Stimulated activated memory B cell treated with anti-CD40 and anti-IgM and Interleukin-4, amounts not matched to agents 10 μg/mL and 1 μg/mL and 100 μg/mL, for 72 hours (primary cell): ENCODE measurements at regions not wholly inside any gene's neighbourhood (a gene's known extent, or its start where the extent isn't known, plus 50 kb on each side); places are given as distances from the start of the nearest gene placed in this dataset.

ENCODE experiments used
- ATAC-seq: fragments of 150-1000 bp; cut with Tn5 transposase; 2 replicates; pipeline ENCODE4 v1.10.0; 2021
- H3K27ac Mint-ChIP-seq: one replicate; pipeline ENCODE4 v1.8.0; 2022; ENCODE audit warnings: mild to moderate bottlenecking, mixed read lengths
- H3K27me3 Mint-ChIP-seq: one replicate; pipeline ENCODE4 v1.8.0; 2022; ENCODE audit warnings: mixed read lengths
- H3K36me3 Mint-ChIP-seq: one replicate; pipeline ENCODE4 v1.8.0; 2022; ENCODE audit warnings: mixed read lengths
- H3K4me1 Mint-ChIP-seq: one replicate; pipeline ENCODE4 v1.8.0; 2022; ENCODE audit warnings: mixed read lengths
- H3K4me3 Mint-ChIP-seq: one replicate; pipeline ENCODE4 v1.8.0; 2022; ENCODE audit warnings: mild to moderate bottlenecking, moderate library complexity, mixed read lengths
- H3K9me3 Mint-ChIP-seq: one replicate; pipeline ENCODE4 v1.8.0; 2022; ENCODE audit warnings: mixed read lengths

GRCh38 chr17:68734931-68735330 lies 133.8 kb upstream of the FAM20A start:
- H3K27ac Mint-ChIP-seq: no peak overlapping the region
- H3K27me3 Mint-ChIP-seq: no peaks in the 10 kb centered on the region
- H3K4me1 Mint-ChIP-seq: no peaks in the 10 kb centered on the region
- peaks cover 5% of the 10 kb centered on the region for H3K9me3 Mint-ChIP-seq
- no peaks in the 10 kb centered on the region for H3K36me3 Mint-ChIP-seq
- no peak for ATAC-seq
- H3K4me3 Mint-ChIP-seq: no peak overlapping the region

GRCh38 chr17:68734187-68734900 lies 133.2 kb upstream of the FAM20A start:
- ATAC-seq: no peak
- H3K27me3 Mint-ChIP-seq: no peaks in the 10 kb centered on the region
- no peak overlapping the region for H3K27ac Mint-ChIP-seq
- H3K9me3 Mint-ChIP-seq: peaks cover 5% of the 10 kb centered on the region
- no peak overlapping the region for H3K4me3 Mint-ChIP-seq
- no peaks in the 10 kb centered on the region for H3K4me1 Mint-ChIP-seq
- H3K36me3 Mint-ChIP-seq: no peaks in the 10 kb centered on the region

- no peak overlapping the region for H3K27ac Mint-ChIP-seq
- H3K9me3 Mint-ChIP-seq: peaks cover 5% of the 10 kb centered on the region
- H3K4me3 Mint-ChIP-seq: no peak overlapping the region
- H3K27me3 Mint-ChIP-seq: no peaks in the 10 kb centered on the region
- H3K36me3 Mint-ChIP-seq: no peaks in the 10 kb centered on the region
- H3K4me1 Mint-ChIP-seq: no peaks in the 10 kb centered on the region
- ATAC-seq: no peak
These were observed 132.3 kb upstream of the FAM20A start for GRCh38 chr17:68733241-68734176.

- Mint-ChIP-seq H3K36me3 (no peaks in the 10 kb centered on the region), H3K27me3 (no peaks in the 10 kb centered on the region), H3K4me3 (no peak overlapping the region), H3K27ac (no peak overlapping the region), H3K9me3 (peaks cover 5% of the 10 kb centered on the region), H3K4me1 (no peaks in the 10 kb centered on the region)
- no peak for ATAC-seq
These were observed 131.2 kb upstream of the FAM20A start for GRCh38 chr17:68732301-68732749.

- Mint-ChIP-seq H3K4me3 (no peak overlapping the region), H3K27ac (no peak overlapping the region), H3K36me3 (no peaks in the 10 kb centered on the region), H3K9me3 (peaks cover 5% of the 10 kb centered on the region), H3K4me1 (no peaks in the 10 kb centered on the region), H3K27me3 (no peaks in the 10 kb centered on the region)
- ATAC-seq: no peak
These were observed 130.3 kb upstream of the FAM20A start for GRCh38 chr17:68731465-68731864.

GRCh38 chr17:68719431-68719830 lies 118.3 kb upstream of the FAM20A start:
- H3K4me1 Mint-ChIP-seq: no peaks in the 10 kb centered on the region
- ATAC-seq: no peak
- no peak overlapping the region for H3K27ac Mint-ChIP-seq
- H3K27me3 Mint-ChIP-seq: peaks cover 2% of the 10 kb centered on the region
- H3K4me3 Mint-ChIP-seq: no peak overlapping the region
- no peaks in the 10 kb centered on the region for H3K36me3 Mint-ChIP-seq
- H3K9me3 Mint-ChIP-seq: no peaks in the 10 kb centered on the region

GRCh38 chr17:68718926-68719325 lies 117.8 kb upstream of the FAM20A start:
- ATAC-seq: no peak
- H3K36me3 Mint-ChIP-seq: no peaks in the 10 kb centered on the region
- no peaks in the 10 kb centered on the region for H3K4me1 Mint-ChIP-seq
- no peaks in the 10 kb centered on the region for H3K9me3 Mint-ChIP-seq
- H3K27me3 Mint-ChIP-seq: peaks cover 7% of the 10 kb centered on the region
- no peak overlapping the region for H3K27ac Mint-ChIP-seq
- no peak overlapping the region for H3K4me3 Mint-ChIP-seq

- Mint-ChIP-seq H3K9me3 (no peaks in the 10 kb centered on the region), H3K4me1 (no peaks in the 10 kb centered on the region), H3K27me3 (peaks cover 10% of the 10 kb centered on the region), H3K36me3 (no peaks in the 10 kb centered on the region), H3K27ac (no peak overlapping the region), H3K4me3 (no peak overlapping the region)
- no peak for ATAC-seq
These were observed 117.3 kb upstream of the FAM20A start for GRCh38 chr17:68718465-68718864.

- no peaks in the 10 kb centered on the region for H3K36me3 Mint-ChIP-seq
- no peak overlapping the region for H3K27ac Mint-ChIP-seq
- H3K27me3 Mint-ChIP-seq: peaks cover 31% of the 10 kb centered on the region
- H3K4me3 Mint-ChIP-seq: no peak overlapping the region
- no peaks in the 10 kb centered on the region for H3K4me1 Mint-ChIP-seq
- ATAC-seq: peak; percentile 24
- no peaks in the 10 kb centered on the region for H3K9me3 Mint-ChIP-seq
These were observed 113.5 kb upstream of the FAM20A start for GRCh38 chr17:68714676-68715075.

GRCh38 chr17:68711858-68712257 lies 110.7 kb upstream of the FAM20A start:
- no peak overlapping the region for H3K4me3 Mint-ChIP-seq
- no peaks in the 10 kb centered on the region for H3K36me3 Mint-ChIP-seq
- no peak for ATAC-seq
- peaks cover 31% of the 10 kb centered on the region for H3K27me3 Mint-ChIP-seq
- no peaks in the 10 kb centered on the region for H3K9me3 Mint-ChIP-seq
- H3K27ac Mint-ChIP-seq: no peak overlapping the region
- H3K4me1 Mint-ChIP-seq: no peaks in the 10 kb centered on the region

- peaks cover 31% of the 10 kb centered on the region for H3K27me3 Mint-ChIP-seq
- H3K4me3 Mint-ChIP-seq: no peak overlapping the region
- H3K9me3 Mint-ChIP-seq: no peaks in the 10 kb centered on the region
- no peak overlapping the region for H3K27ac Mint-ChIP-seq
- H3K36me3 Mint-ChIP-seq: no peaks in the 10 kb centered on the region
- no peaks in the 10 kb centered on the region for H3K4me1 Mint-ChIP-seq
- no peak for ATAC-seq
These were observed 109.8 kb upstream of the FAM20A start for GRCh38 chr17:68710976-68711375.

- ATAC-seq: no peak
- H3K4me3 Mint-ChIP-seq: no peak overlapping the region
- H3K27ac Mint-ChIP-seq: no peak overlapping the region
- no peaks in the 10 kb centered on the region for H3K9me3 Mint-ChIP-seq
- H3K27me3 Mint-ChIP-seq: peaks cover 31% of the 10 kb centered on the region
- no peaks in the 10 kb centered on the region for H3K36me3 Mint-ChIP-seq
- no peaks in the 10 kb centered on the region for H3K4me1 Mint-ChIP-seq
These were observed 109.0 kb upstream of the FAM20A start for GRCh38 chr17:68710035-68710780.

GRCh38 chr17:68709461-68709860 lies 108.3 kb upstream of the FAM20A start:
- Mint-ChIP-seq H3K27me3 (peaks cover 36% of the 10 kb centered on the region), H3K9me3 (no peaks in the 10 kb centered on the region), H3K4me3 (no peak overlapping the region), H3K27ac (no peak overlapping the region), H3K36me3 (no peaks in the 10 kb centered on the region), H3K4me1 (no peaks in the 10 kb centered on the region)
- no peak for ATAC-seq

- ATAC-seq: no peak
- Mint-ChIP-seq H3K9me3 (no peaks in the 10 kb centered on the region), H3K27ac (no peak overlapping the region), H3K36me3 (no peaks in the 10 kb centered on the region), H3K4me1 (no peaks in the 10 kb centered on the region), H3K4me3 (no peak overlapping the region), H3K27me3 (peaks cover 20% of the 10 kb centered on the region)
These were observed 105.9 kb upstream of the FAM20A start for GRCh38 chr17:68707031-68707430.

GRCh38 chr17:68706356-68706920 lies 105.3 kb upstream of the FAM20A start:
- Mint-ChIP-seq H3K27me3 (peaks cover 14% of the 10 kb centered on the region), H3K27ac (no peak overlapping the region), H3K4me1 (no peaks in the 10 kb centered on the region), H3K4me3 (no peak overlapping the region), H3K36me3 (no peaks in the 10 kb centered on the region), H3K9me3 (no peaks in the 10 kb centered on the region)
- no peak for ATAC-seq
